ENCODE measurements at regions not wholly inside any gene's neighbourhood (a gene's known extent, or its start where the extent isn't known, plus 50 kb on each side); places are given as distances from the start of the nearest gene placed in this dataset.

DNA sequence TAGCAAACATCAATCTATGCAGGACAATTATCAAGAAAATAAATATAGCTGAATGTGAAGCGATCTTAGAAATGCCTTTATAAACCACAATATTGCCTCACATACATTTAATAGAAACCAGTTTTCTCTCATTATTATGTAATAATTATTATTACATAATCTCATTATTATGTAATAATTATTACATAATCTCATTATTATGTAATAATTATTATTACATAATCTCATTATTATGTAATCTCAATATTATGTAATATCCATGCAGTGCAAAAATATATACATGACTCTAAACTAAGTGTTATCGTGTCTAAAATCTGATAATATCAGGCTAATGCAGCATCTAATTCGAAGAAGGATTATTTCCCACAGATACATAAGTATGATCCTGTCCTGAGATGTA lies 563.9 kb upstream of the SEMA6A start:
- H3K4me2 ChIP-seq, result no peak overlapping the region
- ChIA-PET POLR2A (no interaction called here), CTCF (no interaction called here)
- no peak for TF ChIP-seq NPAS2 (CRISPR knock-in tag; IDR thresholded peaks at IDR 0.05; ENCODE audit: borderline replicate concordance)
- no peak for TF ChIP-seq RAD21 (conservative IDR thresholded peaks at IDR 0.05 in 1 of 2, IDR thresholded peaks at IDR 0.05 in 1 of 2)
- H3K4me3 ChIP-seq, result no peak overlapping the region
- DNase-seq (ENCODE audit: low read depth in 1 of 2, low spot score in 1 of 2) (no peak), ATAC-seq (no peak), FAIRE-seq (no peak)
- no peaks in the 10 kb centered on the region for H3K4me1 ChIP-seq
- 4% methylated on average over 3 of the region's 3 CpGs for WGBS (ENCODE audit: missing lambda C conversion rate)
- no peak overlapping the region for H3K27ac ChIP-seq
- H3K9me3 ChIP-seq, result no peaks in the 10 kb centered on the region

DNA sequence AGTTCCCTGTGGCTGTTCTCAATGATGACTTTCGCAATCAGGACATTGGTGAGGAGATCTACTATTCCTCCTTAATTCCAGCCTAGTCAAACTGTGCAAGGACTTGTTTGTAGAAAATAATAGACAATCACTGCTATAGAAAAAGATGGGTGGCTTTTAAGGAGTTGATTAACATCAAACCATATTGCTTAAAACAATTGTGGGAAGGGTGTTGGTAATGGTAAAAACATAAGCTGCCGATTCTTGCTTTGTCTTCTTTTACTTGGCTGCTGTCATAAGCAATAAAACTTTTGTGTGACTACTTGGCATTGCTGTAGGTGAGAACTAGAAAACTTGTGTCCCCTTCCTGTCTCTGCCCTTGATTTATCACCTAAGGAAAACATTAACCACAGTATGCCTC lies 561.2 kb upstream of the SEMA6A start:
- Histone ChIP-seq H3K4me2 (no peak overlapping the region), H3K9me3 (no peaks in the 10 kb centered on the region), H3K27ac (no peak overlapping the region), H3K4me3 (no peak overlapping the region), H3K4me1 (no peaks in the 10 kb centered on the region)
- ChIA-PET CTCF (no interaction called here), POLR2A (no interaction called here)
- DNase-seq (ENCODE audit: low read depth in 1 of 2, low spot score in 1 of 2) (no peak), ATAC-seq (no peak), FAIRE-seq (no peak)
- no peak for TF ChIP-seq ZC3H11A (IDR thresholded peaks at IDR 0.05)
- no peak for TF ChIP-seq BHLHE40 (IDR thresholded peaks at IDR 0.05; ENCODE audit: low read depth, low read length)
- no peak for TF ChIP-seq NR3C1 (IDR thresholded peaks at IDR 0.05)
- TF ChIP-seq CBX8 (IDR thresholded peaks at IDR 0.05), result no peak
- no peak for TF ChIP-seq NFE2L2 (conservative IDR thresholded peaks at IDR 0.05; ENCODE audit: low read length)
- TF ChIP-seq, protein P1, sequence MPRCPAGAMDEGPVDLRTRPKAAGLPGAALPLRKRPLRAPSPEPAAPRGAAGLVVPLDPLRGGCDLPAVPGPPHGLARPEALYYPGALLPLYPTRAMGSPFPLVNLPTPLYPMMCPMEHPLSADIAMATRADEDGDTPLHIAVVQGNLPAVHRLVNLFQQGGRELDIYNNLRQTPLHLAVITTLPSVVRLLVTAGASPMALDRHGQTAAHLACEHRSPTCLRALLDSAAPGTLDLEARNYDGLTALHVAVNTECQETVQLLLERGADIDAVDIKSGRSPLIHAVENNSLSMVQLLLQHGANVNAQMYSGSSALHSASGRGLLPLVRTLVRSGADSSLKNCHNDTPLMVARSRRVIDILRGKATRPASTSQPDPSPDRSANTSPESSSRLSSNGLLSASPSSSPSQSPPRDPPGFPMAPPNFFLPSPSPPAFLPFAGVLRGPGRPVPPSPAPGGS (IDR thresholded peaks at IDR 0.05), result no peak
- TF ChIP-seq MYC (IDR thresholded peaks at IDR 0.05; ENCODE audit: borderline replicate concordance, low read length), result no peak
- no peak for TF ChIP-seq SMC3 (IDR thresholded peaks at IDR 0.05)
- no peak for TF ChIP-seq PHF8 (IDR thresholded peaks at IDR 0.05; ENCODE audit: borderline replicate concordance, low read depth)
- TF ChIP-seq, protein P2, sequence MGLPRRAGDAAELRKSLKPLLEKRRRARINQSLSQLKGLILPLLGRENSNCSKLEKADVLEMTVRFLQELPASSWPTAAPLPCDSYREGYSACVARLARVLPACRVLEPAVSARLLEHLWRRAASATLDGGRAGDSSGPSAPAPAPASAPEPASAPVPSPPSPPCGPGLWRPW (IDR thresholded peaks at IDR 0.05), result no peak
- no peak for TF ChIP-seq RARB (CRISPR knock-in tag; IDR thresholded peaks at IDR 0.05)
- no peak for TF ChIP-seq ESRRA (IDR thresholded peaks at IDR 0.05; ENCODE audit: borderline replicate concordance, low read length)
- TF ChIP-seq FOXS1 (CRISPR knock-in tag; IDR thresholded peaks at IDR 0.05), result no peak
- WGBS (ENCODE audit: missing lambda C conversion rate), result 3% methylated on average over 2 of the region's 2 CpGs

DNA sequence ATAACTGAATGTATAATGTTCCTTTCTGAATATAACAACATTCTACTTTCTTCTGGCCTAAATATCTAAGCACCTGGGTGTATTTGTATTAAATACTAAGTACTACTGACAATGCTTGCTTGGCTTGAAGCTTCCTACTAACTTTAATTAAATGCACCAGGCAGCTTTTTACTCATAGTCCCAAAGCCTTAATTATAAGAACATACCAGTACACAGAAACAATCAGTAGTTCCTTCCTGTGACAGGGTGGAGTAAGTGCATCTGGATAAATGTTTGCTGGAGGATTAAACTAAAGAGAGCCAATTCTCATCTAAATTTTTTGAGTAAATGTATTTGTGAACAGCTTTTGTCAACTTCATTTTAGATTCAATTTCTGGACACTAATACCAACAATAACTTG lies 558.6 kb upstream of the SEMA6A start:
- POLR2A ChIA-PET, result no interaction called here
- Histone ChIP-seq H3K9me3 (no peaks in the 10 kb centered on the region), H3K4me3 (no peak overlapping the region), H3K4me2 (no peak overlapping the region), H3K27ac (no peak overlapping the region), H3K4me1 (no peaks in the 10 kb centered on the region)
- no peak for FAIRE-seq
- TF ChIP-seq, protein P3, sequence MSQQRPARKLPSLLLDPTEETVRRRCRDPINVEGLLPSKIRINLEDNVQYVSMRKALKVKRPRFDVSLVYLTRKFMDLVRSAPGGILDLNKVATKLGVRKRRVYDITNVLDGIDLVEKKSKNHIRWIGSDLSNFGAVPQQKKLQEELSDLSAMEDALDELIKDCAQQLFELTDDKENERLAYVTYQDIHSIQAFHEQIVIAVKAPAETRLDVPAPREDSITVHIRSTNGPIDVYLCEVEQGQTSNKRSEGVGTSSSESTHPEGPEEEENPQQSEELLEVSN (IDR thresholded peaks at IDR 0.05; ENCODE audit: borderline replicate concordance, low read depth), result no peak
- CTCF ChIA-PET, result no interaction called here
- ATAC-seq, result no peak
- no peak for DNase-seq (ENCODE audit: low read depth in 1 of 2, low spot score in 1 of 2)

DNA sequence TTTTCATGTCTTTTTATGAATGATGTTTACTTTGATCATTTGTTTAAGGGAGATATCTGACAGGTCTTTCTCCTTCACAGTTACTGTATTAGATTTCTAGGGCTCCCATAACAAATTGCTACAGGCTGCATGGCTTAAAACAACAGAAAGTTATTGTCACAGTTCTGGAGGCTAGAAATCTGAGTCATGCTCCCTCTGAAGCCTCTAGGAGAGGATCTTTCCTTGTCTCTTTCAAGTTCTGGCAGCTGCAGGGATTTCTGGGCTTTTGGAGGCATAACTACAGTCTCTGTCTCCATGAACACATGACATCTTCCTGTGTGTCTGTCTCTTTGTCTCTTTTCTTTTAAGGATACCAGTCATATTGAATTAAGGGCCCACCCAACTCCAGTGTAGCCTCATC lies 557.3 kb upstream of the SEMA6A start:
- CTCF ChIA-PET, result no interaction called here
- no peaks in the 10 kb centered on the region for H3K4me1 ChIP-seq
- H3K9me3 ChIP-seq, result no peaks in the 10 kb centered on the region
- POLR2A ChIA-PET, result no interaction called here
- no peak overlapping the region for H3K4me2 ChIP-seq
- TF ChIP-seq EP300 (IDR thresholded peaks at IDR 0.05) (no peak), SREBF2 (IDR thresholded peaks at IDR 0.05) (no peak)
- ATAC-seq, result no peak
- no peak for DNase-seq (ENCODE audit: low read depth in 1 of 2, low spot score in 1 of 2)
- no peak overlapping the region for H3K4me3 ChIP-seq
- FAIRE-seq, result no peak
- no peak overlapping the region for H3K27ac ChIP-seq
